GM19043 (cell line): ENCODE measurements at regions not wholly inside any gene's neighbourhood (a gene's known extent, or its start where the extent isn't known, plus 50 kb on each side); places are given as distances from the start of the nearest gene placed in this dataset.
"Not testable (repeated sequence)": the region's sequence is repeated elsewhere in the genome, so short reads cannot be mapped to it uniquely, and the experiment has no call there.

ENCODE experiments used
- ATAC-seq: cut with Tn5 transposase; IDR thresholded peaks from one replicate; pipeline ENCODE4 v1.9.1; 2021; ENCODE audit warnings: low read depth; ENCODE audit not compliant: unreplicated experiment

GRCh38 chrY:7815921-7816320 lies 904.4 kb upstream of the AMELY start:
- no peak for ATAC-seq

- ATAC-seq, result no peak
Measured at GRCh38 chrY:7815285-7815684, 903.7 kb upstream of the AMELY start.

- no peak for ATAC-seq
Measured at GRCh38 chrY:7814361-7814760, 902.8 kb upstream of the AMELY start.

GRCh38 chrY:7810359-7810758 lies 898.8 kb upstream of the AMELY start:
- no peak for ATAC-seq

- no peak for ATAC-seq
Measured at GRCh38 chrY:7807516-7807870, 895.9 kb upstream of the AMELY start.

- ATAC-seq, result no peak
Measured at GRCh38 chrY:7806592-7807515, 895.3 kb upstream of the AMELY start.

- ATAC-seq, result no peak
Measured at GRCh38 chrY:7805624-7806023, 894.1 kb upstream of the AMELY start.

GRCh38 chrY:7803737-7804136 lies 892.2 kb upstream of the AMELY start:
- no peak for ATAC-seq

- ATAC-seq, result no peak
Measured at GRCh38 chrY:7796128-7796527, 884.6 kb upstream of the AMELY start.

GRCh38 chrY:7794441-7794840 lies 882.9 kb upstream of the AMELY start:
- ATAC-seq, result no peak

GRCh38 chrY:7793989-7794388 lies 882.4 kb upstream of the AMELY start:
- ATAC-seq, result no peak

GRCh38 chrY:7792431-7792830 lies 880.9 kb upstream of the AMELY start:
- ATAC-seq, result no peak

- ATAC-seq, result no peak
Measured at GRCh38 chrY:7781501-7781900, 869.9 kb upstream of the AMELY start.

- not testable (repeated sequence) for ATAC-seq
Measured at GRCh38 chrY:7775436-7775835, 863.9 kb upstream of the AMELY start.

- no peak for ATAC-seq
Measured at GRCh38 chrY:7771771-7772170, 860.2 kb upstream of the AMELY start.

GRCh38 chrY:7769790-7770375 lies 858.3 kb upstream of the AMELY start:
- no peak for ATAC-seq

GRCh38 chrY:7768901-7769300 lies 857.3 kb upstream of the AMELY start:
- ATAC-seq, result no peak

GRCh38 chrY:7753711-7754110 lies 842.2 kb upstream of the AMELY start:
- no peak for ATAC-seq

- ATAC-seq, result no peak
Measured at GRCh38 chrY:7746781-7747180, 835.2 kb upstream of the AMELY start.

- ATAC-seq, result no peak
Measured at GRCh38 chrY:7745581-7745901, 834.0 kb upstream of the AMELY start.

- no peak for ATAC-seq
Measured at GRCh38 chrY:7744691-7745580, 833.4 kb upstream of the AMELY start.
